Testis (tissue), 2 donors: ENCODE measurements at regions not wholly inside any gene's neighbourhood (a gene's known extent, or its start where the extent isn't known, plus 50 kb on each side); places are given as distances from the start of the nearest gene placed in this dataset.

Experiments
- DNase-seq: peaks from one replicate; pipeline ENCODE4 v3.0.0-alpha.2; 2019
- H3K27ac ChIP-seq, 2 donors: fragments of 200-600 bp; sonication (generic); one replicate each; pipeline ENCODE4 v1.5.1; 2019
- H3K27me3 ChIP-seq: fragments of 200-600 bp; sonication (generic); one replicate; pipeline ENCODE4 v1.5.1; 2019
- H3K36me3 ChIP-seq: fragments of 200-600 bp; sonication (generic); one replicate; pipeline ENCODE4 v1.5.1; 2017; ENCODE audit warnings: low read depth; ENCODE audit errors: missing control alignments
- H3K4me1 ChIP-seq: fragments of 200-600 bp; sonication (generic); one replicate; pipeline ENCODE4 v1.5.1; 2019
- H3K4me3 ChIP-seq, 2 donors: fragments of 200-600 bp; sonication (generic); one replicate each; pipeline ENCODE4 v1.5.1; 2017 to 2019
- H3K9me3 ChIP-seq: fragments of 200-600 bp; sonication (generic); one replicate; pipeline ENCODE4 v1.5.1; 2017
- POLR2A ChIP-seq: fragments of 450-650 bp; IDR thresholded peaks from one replicate; pipeline ENCODE4 v1.6.1; 2017; ENCODE audit warnings: antibody characterized with exemption, mild to moderate bottlenecking, moderate library complexity
- WGBS, 2 donors: methylation state at CpG; one replicate each; pipeline ENCODE4 v1.1.5; 2018; 5-methylcytosine and 5-hydroxymethylcytosine counted together
- intact Hi-C: fragments of 100-400 bp; cut with DNase I; formaldehyde crosslinking; loops from one replicate; pipeline ENCODE4 v1.15.1; 2023; ENCODE audit warnings: low total_unique reads
- TF ChIP-seq, protein P1 (sequence below), 3 experiments: fragments of 450-650 bp in 2 of 3; fragments of 200-600 bp in 1 of 3; sonication (generic) in 1 of 3; IDR thresholded peaks; one replicate each; pipeline ENCODE4 v1.5.1; 2016 to 2019; ENCODE audit warnings: antibody characterized with exemption in 3 of 3, mild to moderate bottlenecking in 2 of 3, moderate library complexity in 1 of 3

DNA sequence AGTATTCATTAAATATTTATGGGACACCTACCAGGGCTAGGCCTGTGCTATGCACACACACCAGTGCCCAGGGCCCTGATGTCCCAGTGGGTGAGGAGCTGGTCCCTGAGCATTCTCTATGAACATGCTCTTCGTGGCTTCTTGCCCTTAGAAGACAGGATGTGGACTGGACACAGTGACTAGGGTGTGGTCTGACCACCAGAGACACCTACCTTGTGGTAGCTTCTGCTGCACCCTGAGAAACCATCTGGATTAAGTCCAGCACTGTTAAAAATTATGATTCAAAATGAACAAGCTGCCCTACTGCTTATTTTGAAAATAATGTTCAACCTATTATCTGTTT lies 112.9 kb upstream of the RPS6KA2 start:
- TF ChIP-seq, protein P1, sequence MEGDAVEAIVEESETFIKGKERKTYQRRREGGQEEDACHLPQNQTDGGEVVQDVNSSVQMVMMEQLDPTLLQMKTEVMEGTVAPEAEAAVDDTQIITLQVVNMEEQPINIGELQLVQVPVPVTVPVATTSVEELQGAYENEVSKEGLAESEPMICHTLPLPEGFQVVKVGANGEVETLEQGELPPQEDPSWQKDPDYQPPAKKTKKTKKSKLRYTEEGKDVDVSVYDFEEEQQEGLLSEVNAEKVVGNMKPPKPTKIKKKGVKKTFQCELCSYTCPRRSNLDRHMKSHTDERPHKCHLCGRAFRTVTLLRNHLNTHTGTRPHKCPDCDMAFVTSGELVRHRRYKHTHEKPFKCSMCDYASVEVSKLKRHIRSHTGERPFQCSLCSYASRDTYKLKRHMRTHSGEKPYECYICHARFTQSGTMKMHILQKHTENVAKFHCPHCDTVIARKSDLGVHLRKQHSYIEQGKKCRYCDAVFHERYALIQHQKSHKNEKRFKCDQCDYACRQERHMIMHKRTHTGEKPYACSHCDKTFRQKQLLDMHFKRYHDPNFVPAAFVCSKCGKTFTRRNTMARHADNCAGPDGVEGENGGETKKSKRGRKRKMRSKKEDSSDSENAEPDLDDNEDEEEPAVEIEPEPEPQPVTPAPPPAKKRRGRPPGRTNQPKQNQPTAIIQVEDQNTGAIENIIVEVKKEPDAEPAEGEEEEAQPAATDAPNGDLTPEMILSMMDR (IDR thresholded peaks at IDR 0.05), result no peak
- DNase-seq, result no peak
- H3K27ac ChIP-seq, result no peak overlapping the region
- intact Hi-C loops, result no loop called here
- no peaks in the 10 kb centered on the region for H3K36me3 ChIP-seq
- WGBS, 2 donors, result 82 to 92% methylated on average over 1 of the region's 1 CpG
- no peaks in the 10 kb centered on the region for H3K4me1 ChIP-seq
- no peaks in the 10 kb centered on the region for H3K9me3 ChIP-seq
- no peaks in the 10 kb centered on the region for H3K27me3 ChIP-seq
- no peak overlapping the region for H3K4me3 ChIP-seq

DNA sequence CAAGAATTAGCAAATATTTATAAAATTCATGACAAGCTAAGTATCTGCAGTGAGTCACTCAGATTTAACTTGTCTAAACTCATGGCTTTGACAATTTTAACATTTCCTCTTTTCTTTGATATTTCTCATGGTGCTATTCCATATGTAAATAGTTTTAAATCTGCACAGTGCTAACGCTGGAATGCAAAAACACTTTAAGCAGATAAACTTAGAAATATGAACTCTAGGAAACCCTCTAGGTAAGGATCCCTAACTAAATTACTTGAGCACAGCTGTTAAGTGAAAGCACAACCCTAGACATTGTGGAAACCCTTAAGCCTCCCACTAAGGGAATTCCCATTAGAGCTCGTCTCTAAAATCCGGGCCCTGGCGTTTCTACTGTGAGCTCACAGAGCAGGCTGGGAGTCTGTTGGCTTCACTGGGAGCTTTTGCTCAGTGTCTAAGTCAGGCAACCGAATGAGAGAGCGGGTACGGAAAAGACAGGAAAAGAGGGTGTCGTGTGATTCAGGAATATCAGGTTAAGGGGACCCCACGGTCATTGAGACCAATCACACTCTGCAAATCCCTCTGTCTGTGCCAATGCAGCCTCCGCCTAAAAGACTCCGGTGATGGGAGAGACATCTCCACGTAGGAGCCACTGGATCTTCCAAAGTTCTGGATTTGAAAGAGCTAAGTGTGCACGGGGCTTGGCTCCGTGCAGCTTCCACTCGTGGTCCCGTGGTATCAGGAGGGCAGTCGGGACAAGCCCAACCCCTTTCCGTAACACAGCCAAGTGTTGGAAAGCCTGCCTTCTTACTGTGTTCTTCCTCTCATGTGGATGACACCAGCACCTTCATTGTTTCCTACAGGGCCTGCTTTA lies 112.3 kb upstream of the RPS6KA2 start:
- no peaks in the 10 kb centered on the region for H3K4me1 ChIP-seq
- no peaks in the 10 kb centered on the region for H3K27me3 ChIP-seq
- no peak overlapping the region for H3K27ac ChIP-seq
- DNase-seq, result no peak
- intact Hi-C loops, result no loop called here
- WGBS, 2 donors, result 84 to 86% methylated on average over 18 of the region's 18 CpGs
- H3K4me3 ChIP-seq, result no peak overlapping the region
- H3K36me3 ChIP-seq, result no peaks in the 10 kb centered on the region
- H3K9me3 ChIP-seq, result no peaks in the 10 kb centered on the region
- TF ChIP-seq, protein P1 (IDR thresholded peaks at IDR 0.05), result no peak
- TF ChIP-seq POLR2A, result no peak

DNA sequence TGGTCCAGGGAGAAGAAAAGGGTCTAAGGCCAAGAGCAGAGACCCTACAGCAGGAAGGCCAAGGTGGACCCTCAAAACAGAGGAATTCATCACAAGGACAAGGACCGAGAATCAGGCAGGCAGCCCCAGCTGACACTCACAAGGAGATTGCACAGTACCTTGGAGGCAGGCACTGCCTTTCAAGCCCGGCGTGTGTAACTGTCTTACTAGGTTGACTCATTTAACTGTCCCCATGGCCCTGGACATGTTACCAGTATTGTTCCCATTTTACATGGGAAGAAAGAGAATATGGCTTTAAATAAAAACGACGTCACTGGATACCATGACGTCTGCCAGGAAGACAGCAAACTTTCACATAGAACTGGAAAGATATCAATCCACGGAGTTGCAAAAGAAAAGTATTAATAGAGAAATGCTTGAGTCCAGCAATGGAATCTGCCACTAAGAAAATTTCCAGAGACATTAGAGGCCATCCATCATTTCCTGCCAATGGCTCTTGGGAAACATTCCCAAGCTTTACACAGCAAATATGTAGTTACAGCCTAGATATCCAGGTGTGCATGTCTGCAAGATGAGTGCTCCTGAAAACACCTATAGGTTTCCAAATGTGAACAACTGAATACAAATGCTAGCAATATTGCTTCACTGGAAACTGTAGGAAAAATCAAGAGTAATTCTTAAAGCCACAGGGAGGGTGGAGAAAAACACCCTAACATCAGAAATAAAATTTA lies 111.5 kb upstream of the RPS6KA2 start:
- Histone ChIP-seq H3K27me3 (no peaks in the 10 kb centered on the region), H3K36me3 (no peaks in the 10 kb centered on the region), H3K4me3 (no peak overlapping the region), H3K4me1 (no peaks in the 10 kb centered on the region), H3K9me3 (no peaks in the 10 kb centered on the region), H3K27ac (no peak overlapping the region)
- intact Hi-C loops, result no loop called here
- 88 to 89% methylated on average over 7 of the region's 7 CpGs for WGBS, 2 donors
- TF ChIP-seq, protein P1 (IDR thresholded peaks at IDR 0.05), result no peak
- no peak for TF ChIP-seq POLR2A
- no peak for DNase-seq

- Histone ChIP-seq H3K4me3 (no peak overlapping the region), H3K27me3 (no peaks in the 10 kb centered on the region), H3K27ac (no peak overlapping the region), H3K36me3 (no peaks in the 10 kb centered on the region), H3K4me1 (no peaks in the 10 kb centered on the region), H3K9me3 (no peaks in the 10 kb centered on the region)
- 68 to 71% methylated on average over 7 of the region's 7 CpGs for WGBS, 2 donors
- DNase-seq, result no peak
- TF ChIP-seq, protein P1 (IDR thresholded peaks at IDR 0.05), result no peak
- no peak for TF ChIP-seq POLR2A
- intact Hi-C loops, result no loop called here
Measured at GRCh38 chr6:166737261-166737660, 110.2 kb upstream of the RPS6KA2 start.
